Panc1 (cell line): ENCODE measurements at regions not wholly inside any gene's neighbourhood (a gene's known extent, or its start where the extent isn't known, plus 50 kb on each side); places are given as distances from the start of the nearest gene placed in this dataset.

Experiments used
- ATAC-seq: fragments of 200-7000 bp; cut with Tn5 transposase; 2 replicates; pipeline ENCODE4 v1.9.1; 2020; ENCODE audit warnings: mild to moderate bottlenecking, moderate library complexity
- BruUV-seq: library from RNA; stranded (reverse); fragments of 400-500 nt; replicated peaks from 2 replicates; lab custom pipeline; 2021; lab: Mats Ljungman, UMichigan
- CTCF ChIA-PET: fragments of 300-600 bp; sonication (Branson Sonifier 250); formaldehyde crosslinking; loops from one replicate; lab custom pipeline; 2022; ENCODE audit warnings: antibody characterized with exemption; lab: Charles Lee
- POLR2A ChIA-PET: fragments of 300-600 bp; sonication (Branson Sonifier 250); formaldehyde crosslinking; loops from one replicate; lab custom pipeline; 2022; ENCODE audit warnings: antibody characterized with exemption; lab: Charles Lee
- DNase-seq: peaks from one replicate; pipeline ENCODE4 v3.0.0-alpha.2; 2010; ENCODE audit warnings: low read depth, low spot score
- H3K27ac ChIP-seq: 2 replicates; pipeline ENCODE4 v1.5.1; 2011; ENCODE audit warnings: mild to moderate bottlenecking, low read length, inconsistent platforms
- H3K27me3 ChIP-seq: fragments of 200-500 bp; sonication (Bioruptor generic); 2 replicates; pipeline ENCODE4 v1.6.0; 2014; ENCODE audit warnings: low read length, inconsistent platforms; ENCODE audit not compliant: control insufficient read depth, insufficient read depth
- H3K36me3 ChIP-seq: fragments of 200-500 bp; sonication (Bioruptor generic); 2 replicates; pipeline ENCODE4 v1.5.1; 2014; ENCODE audit warnings: inconsistent platforms, mild to moderate bottlenecking, low read length, moderate library complexity; ENCODE audit not compliant: control insufficient read depth, insufficient read depth
- H3K4me1 ChIP-seq: 2 replicates; pipeline ENCODE4 v1.5.1; 2011; ENCODE audit warnings: inconsistent platforms, mild to moderate bottlenecking, low read length, moderate library complexity; ENCODE audit not compliant: control insufficient read depth, insufficient read depth
- H3K4me3 ChIP-seq, 2 experiments: 2 replicates each; pipeline ENCODE4 v1.5.1; 2011 to 2012; ENCODE audit warnings: low read depth in 2 of 2, low read length in 2 of 2, mild to moderate bottlenecking in 2 of 2, inconsistent platforms in 1 of 2, moderate library complexity in 1 of 2
- H3K9me3 ChIP-seq: fragments of 200-500 bp; sonication (Bioruptor generic); 2 replicates; pipeline ENCODE4 v1.5.1; 2014; ENCODE audit warnings: low read depth, mild to moderate bottlenecking, inconsistent platforms, low read length, moderate library complexity; ENCODE audit not compliant: control insufficient read depth, insufficient read depth
- CTCF ChIP-seq: fragments of 450-650 bp; IDR thresholded peaks from 2 replicates; pipeline ENCODE4 v1.5.1; 2017; ENCODE audit warnings: mild to moderate bottlenecking
- POLR2AphosphoS5 ChIP-seq: IDR thresholded peaks from 2 replicates; pipeline ENCODE4 v1.6.1; 2012; ENCODE audit warnings: mild to moderate bottlenecking, low read depth, low read length, moderate library complexity
- SIN3A ChIP-seq: IDR thresholded peaks from 2 replicates; pipeline ENCODE4 v1.6.1; 2012; ENCODE audit warnings: low read depth, mild to moderate bottlenecking, low read length, moderate library complexity, borderline replicate concordance; ENCODE audit not compliant: insufficient read depth
- TCF7L2 ChIP-seq: IDR thresholded peaks from 2 replicates; pipeline ENCODE4 v1.6.1; 2011; ENCODE audit warnings: mild to moderate bottlenecking, low read depth, low read length, inconsistent platforms
- in situ Hi-C: cut with HindIII; loops from 2 replicates; pipeline ENCODE4 v1.10.0; 2016; ENCODE audit warnings: low sequenced_read_pairs, low pct_unique_long_range_greater_than_20kb
- intact Hi-C: fragments of 100-400 bp; cut with micrococcal nuclease; formaldehyde crosslinking; loops from one replicate; pipeline ENCODE4 v1.10.0; 2022; ENCODE audit not compliant: unreplicated experiment
- TF ChIP-seq, protein P1 (sequence below), 2 experiments: IDR thresholded peaks; 2 replicates each; pipeline ENCODE4 v1.6.1; 2011 to 2012; ENCODE audit warnings: low read depth in 2 of 2, control low read depth in 1 of 2, low read length in 1 of 2, mild to moderate bottlenecking in 1 of 2, moderate library complexity in 1 of 2; ENCODE audit not compliant: insufficient read depth in 1 of 2

DNA sequence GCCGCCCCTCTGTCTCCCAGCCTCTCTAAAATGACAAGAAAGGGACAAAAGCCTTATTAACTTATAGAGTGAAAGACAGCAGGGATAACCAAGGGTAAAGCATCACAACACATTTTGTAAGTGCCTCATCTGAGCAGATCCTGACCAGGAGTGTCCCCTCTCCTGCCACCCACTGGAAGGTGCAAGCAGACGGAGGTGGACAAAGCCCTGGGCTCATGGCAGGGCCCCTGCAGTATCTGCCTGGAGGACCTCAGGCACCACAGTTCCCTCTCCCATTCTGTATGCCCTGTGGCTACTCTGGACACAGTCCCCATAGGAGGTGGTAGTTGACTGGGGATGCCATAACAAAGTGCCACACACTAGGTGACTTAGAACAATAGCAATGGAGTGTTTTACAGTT, 319.8 kb downstream of the GADD45G start:
- no peak overlapping the region for H3K27ac ChIP-seq
- no peaks in the 10 kb centered on the region for H3K36me3 ChIP-seq
- no peak overlapping the region for H3K4me3 ChIP-seq
- DNase-seq (no peak), ATAC-seq (no peak)
- in situ Hi-C loops: no loop called here
- ChIA-PET POLR2A (no interaction called here), CTCF (no interaction called here)
- no peaks in the 10 kb centered on the region for H3K9me3 ChIP-seq
- BruUV-seq: no TSS peak
- TF ChIP-seq TCF7L2 (no peak), POLR2AphosphoS5 (no peak), CTCF (no peak), SIN3A (no peak)
- TF ChIP-seq, protein P1, sequence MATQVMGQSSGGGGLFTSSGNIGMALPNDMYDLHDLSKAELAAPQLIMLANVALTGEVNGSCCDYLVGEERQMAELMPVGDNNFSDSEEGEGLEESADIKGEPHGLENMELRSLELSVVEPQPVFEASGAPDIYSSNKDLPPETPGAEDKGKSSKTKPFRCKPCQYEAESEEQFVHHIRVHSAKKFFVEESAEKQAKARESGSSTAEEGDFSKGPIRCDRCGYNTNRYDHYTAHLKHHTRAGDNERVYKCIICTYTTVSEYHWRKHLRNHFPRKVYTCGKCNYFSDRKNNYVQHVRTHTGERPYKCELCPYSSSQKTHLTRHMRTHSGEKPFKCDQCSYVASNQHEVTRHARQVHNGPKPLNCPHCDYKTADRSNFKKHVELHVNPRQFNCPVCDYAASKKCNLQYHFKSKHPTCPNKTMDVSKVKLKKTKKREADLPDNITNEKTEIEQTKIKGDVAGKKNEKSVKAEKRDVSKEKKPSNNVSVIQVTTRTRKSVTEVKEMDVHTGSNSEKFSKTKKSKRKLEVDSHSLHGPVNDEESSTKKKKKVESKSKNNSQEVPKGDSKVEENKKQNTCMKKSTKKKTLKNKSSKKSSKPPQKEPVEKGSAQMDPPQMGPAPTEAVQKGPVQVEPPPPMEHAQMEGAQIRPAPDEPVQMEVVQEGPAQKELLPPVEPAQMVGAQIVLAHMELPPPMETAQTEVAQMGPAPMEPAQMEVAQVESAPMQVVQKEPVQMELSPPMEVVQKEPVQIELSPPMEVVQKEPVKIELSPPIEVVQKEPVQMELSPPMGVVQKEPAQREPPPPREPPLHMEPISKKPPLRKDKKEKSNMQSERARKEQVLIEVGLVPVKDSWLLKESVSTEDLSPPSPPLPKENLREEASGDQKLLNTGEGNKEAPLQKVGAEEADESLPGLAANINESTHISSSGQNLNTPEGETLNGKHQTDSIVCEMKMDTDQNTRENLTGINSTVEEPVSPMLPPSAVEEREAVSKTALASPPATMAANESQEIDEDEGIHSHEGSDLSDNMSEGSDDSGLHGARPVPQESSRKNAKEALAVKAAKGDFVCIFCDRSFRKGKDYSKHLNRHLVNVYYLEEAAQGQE (IDR thresholded peaks at IDR 0.05; ENCODE audit: insufficient read depth in 1 of 2, low read depth in 2 of 2, low read length in 1 of 2): no peak
- H3K27me3 ChIP-seq: no peaks in the 10 kb centered on the region
- intact Hi-C loops: loop anchor here (10.0 kb wide), 1 partner anchor 320 kb away; the partner anchor contains the start of gene GADD45G
- H3K4me1 ChIP-seq: no peaks in the 10 kb centered on the region

- Histone ChIP-seq H3K9me3 (no peaks in the 10 kb centered on the region), H3K27ac (no peak overlapping the region), H3K27me3 (no peaks in the 10 kb centered on the region), H3K36me3 (no peaks in the 10 kb centered on the region), H3K4me1 (no peaks in the 10 kb centered on the region), H3K4me3 (no peak overlapping the region)
- no TSS peak for BruUV-seq
- intact Hi-C loops: loop anchor here (10.0 kb wide), 1 partner anchor 321 kb away; the partner anchor contains the start of gene GADD45G
- ChIA-PET CTCF (no interaction called here), POLR2A (no interaction called here)
- in situ Hi-C loops: no loop called here
- DNase-seq (no peak), ATAC-seq (no peak)
- TF ChIP-seq, protein P1 (IDR thresholded peaks at IDR 0.05; ENCODE audit: insufficient read depth in 1 of 2, low read depth in 2 of 2, low read length in 1 of 2): no peak
- no peak for TF ChIP-seq TCF7L2
- TF ChIP-seq CTCF: no peak
- no peak for TF ChIP-seq SIN3A
- no peak for TF ChIP-seq POLR2AphosphoS5
These were observed 321.4 kb downstream of the GADD45G start for GRCh38 chr9:89926167-89926566.
